HCT116 (cell line): ENCODE measurements at regions not wholly inside any gene's neighbourhood (a gene's known extent, or its start where the extent isn't known, plus 50 kb on each side); places are given as distances from the start of the nearest gene placed in this dataset.

Source experiments
- EZH2phosphoT487 ChIP-seq: fragments of 200-600 bp; IDR thresholded peaks from 2 replicates; pipeline ENCODE4 v1.6.1; 2018; ENCODE audit warnings: antibody characterized with exemption, borderline replicate concordance
- POLR2A ChIP-seq: IDR thresholded peaks from 2 replicates; pipeline ENCODE4 v1.7.0; 2011; ENCODE audit warnings: borderline replicate concordance; ENCODE audit not compliant: insufficient read depth, insufficient read length; ENCODE audit errors: extremely low read depth
- POLR2AphosphoS5 ChIP-seq: IDR thresholded peaks from 2 replicates; pipeline ENCODE4 v1.6.1; 2011; ENCODE audit warnings: mild to moderate bottlenecking, low read depth, low read length, moderate library complexity
- RAD21 ChIP-seq: IDR thresholded peaks from 2 replicates; pipeline ENCODE4 v1.6.1; 2012; ENCODE audit warnings: low read depth, mild to moderate bottlenecking
- SIN3A ChIP-seq: IDR thresholded peaks from 2 replicates; pipeline ENCODE4 v1.6.1; 2012; ENCODE audit warnings: low read depth
- SP1 ChIP-seq: IDR thresholded peaks from 2 replicates; pipeline ENCODE4 v1.6.1; 2012; ENCODE audit warnings: low read depth
- YY1 ChIP-seq: IDR thresholded peaks from 2 replicates; pipeline ENCODE4 v1.6.1; 2011; ENCODE audit warnings: low read length, low read depth, moderate library complexity, mild to moderate bottlenecking; ENCODE audit not compliant: insufficient replicate concordance; ENCODE audit errors: extremely low read depth
- TF ChIP-seq, protein P1 (sequence below), 3 experiments: fragments of 200-600 bp in 1 of 3; sonication (generic) in 1 of 3; IDR thresholded peaks in 2 of 3; conservative IDR thresholded peaks in 1 of 3; 2 replicates each; pipeline ENCODE4 v1.5.1; 2012 to 2017; ENCODE audit warnings: low read depth in 2 of 3, low read length in 2 of 3, antibody characterized with exemption in 1 of 3, borderline replicate concordance in 1 of 3, control low read depth in 1 of 3, mild to moderate bottlenecking in 1 of 3, mixed read lengths in 1 of 3, mixed run types in 1 of 3, moderate library complexity in 1 of 3; ENCODE audit not compliant: insufficient read depth in 1 of 3

DNA sequence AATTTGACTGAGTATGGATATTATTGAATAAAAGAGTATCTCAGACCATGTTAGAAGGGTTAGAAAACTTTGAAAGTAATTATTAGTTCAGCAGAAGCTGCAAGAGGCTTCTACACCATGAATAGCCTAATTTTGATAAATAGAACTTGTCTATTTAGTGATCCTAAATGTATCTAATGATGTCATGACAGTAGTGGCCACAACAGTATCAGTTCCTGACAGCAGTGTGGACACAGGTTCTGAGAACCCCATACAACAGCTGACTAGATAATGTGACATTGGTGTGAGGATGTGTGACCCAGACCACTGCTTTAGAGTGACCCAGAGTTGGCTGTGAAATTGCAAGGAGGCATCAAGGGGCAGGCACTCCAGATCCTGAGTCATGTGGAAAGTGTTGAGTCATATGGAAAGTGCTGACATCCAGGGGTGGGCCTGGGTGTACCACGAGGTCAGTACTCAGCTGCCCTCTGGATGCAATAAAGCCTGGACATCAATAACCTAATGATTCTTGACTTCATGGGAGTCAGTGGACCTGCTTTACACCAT lies 754.7 kb downstream of the DHX35 start:
- TF ChIP-seq, protein P1, sequence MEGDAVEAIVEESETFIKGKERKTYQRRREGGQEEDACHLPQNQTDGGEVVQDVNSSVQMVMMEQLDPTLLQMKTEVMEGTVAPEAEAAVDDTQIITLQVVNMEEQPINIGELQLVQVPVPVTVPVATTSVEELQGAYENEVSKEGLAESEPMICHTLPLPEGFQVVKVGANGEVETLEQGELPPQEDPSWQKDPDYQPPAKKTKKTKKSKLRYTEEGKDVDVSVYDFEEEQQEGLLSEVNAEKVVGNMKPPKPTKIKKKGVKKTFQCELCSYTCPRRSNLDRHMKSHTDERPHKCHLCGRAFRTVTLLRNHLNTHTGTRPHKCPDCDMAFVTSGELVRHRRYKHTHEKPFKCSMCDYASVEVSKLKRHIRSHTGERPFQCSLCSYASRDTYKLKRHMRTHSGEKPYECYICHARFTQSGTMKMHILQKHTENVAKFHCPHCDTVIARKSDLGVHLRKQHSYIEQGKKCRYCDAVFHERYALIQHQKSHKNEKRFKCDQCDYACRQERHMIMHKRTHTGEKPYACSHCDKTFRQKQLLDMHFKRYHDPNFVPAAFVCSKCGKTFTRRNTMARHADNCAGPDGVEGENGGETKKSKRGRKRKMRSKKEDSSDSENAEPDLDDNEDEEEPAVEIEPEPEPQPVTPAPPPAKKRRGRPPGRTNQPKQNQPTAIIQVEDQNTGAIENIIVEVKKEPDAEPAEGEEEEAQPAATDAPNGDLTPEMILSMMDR (IDR thresholded peaks at IDR 0.05 in 2 of 3, conservative IDR thresholded peaks at IDR 0.05 in 1 of 3; ENCODE audit: borderline replicate concordance in 1 of 3, insufficient read depth in 1 of 3, low read depth in 2 of 3, low read length in 2 of 3) = no peak
- TF ChIP-seq SIN3A (no peak), POLR2A (no peak), POLR2AphosphoS5 (no peak), SP1 (no peak), YY1 (no peak), EZH2phosphoT487 (no peak), RAD21 (no peak)
